HG03095 (cell line): ENCODE measurements at regions not wholly inside any gene's neighbourhood (a gene's known extent, or its start where the extent isn't known, plus 50 kb on each side); places are given as distances from the start of the nearest gene placed in this dataset.

ENCODE experiments used
- ATAC-seq: cut with Tn5 transposase; IDR thresholded peaks from one replicate; pipeline ENCODE4 v1.9.1; 2021; ENCODE audit warnings: moderate library complexity; ENCODE audit not compliant: unreplicated experiment

DNA sequence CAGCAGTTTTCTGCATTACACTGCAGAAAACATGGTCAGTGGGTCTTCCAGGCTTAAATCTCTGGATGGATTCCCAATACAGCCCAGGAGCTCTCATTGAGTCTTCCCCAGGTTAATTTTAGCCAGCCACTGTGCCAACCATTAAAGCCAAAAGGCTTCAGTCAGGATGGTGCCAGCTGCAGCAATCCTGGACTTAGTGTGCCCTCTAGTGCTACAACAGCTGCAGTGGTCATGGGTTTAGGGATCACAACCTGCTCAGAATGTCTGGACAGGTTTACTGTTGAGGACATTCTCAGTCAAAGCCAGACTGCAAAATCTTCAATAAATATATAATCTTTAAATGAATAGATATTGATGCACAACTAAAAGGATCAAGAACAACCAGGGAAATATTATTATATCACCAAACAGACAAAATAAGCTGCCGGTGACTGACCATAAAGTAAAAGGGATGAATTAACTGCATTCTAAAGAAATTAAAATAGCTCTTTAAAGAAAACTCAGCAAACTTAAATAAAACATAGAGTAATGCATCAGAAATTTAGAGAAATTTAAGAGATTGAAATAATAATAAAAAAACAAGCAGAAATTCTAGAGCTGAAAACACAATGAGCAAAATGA lies 639.9 kb downstream of the SPOCK3 start:
- ATAC-seq, result peak; percentile 69

DNA sequence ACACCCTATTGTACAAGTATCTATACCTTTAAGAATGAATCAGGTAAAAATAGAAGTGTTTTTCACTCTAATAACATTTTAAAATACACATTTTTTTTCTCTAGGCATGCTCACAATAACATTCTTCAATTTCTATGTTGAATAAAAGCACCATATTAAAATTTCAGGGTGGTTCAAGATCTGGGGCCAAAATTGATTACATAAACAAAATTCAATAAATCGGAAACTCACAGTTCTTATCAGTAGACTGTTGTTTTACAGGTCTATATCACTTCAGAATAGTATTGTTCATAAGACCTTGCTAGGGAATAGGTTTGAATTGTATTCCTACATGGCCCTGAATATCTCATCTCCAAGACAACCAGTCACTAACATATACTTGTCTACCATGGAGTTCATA lies 634.0 kb downstream of the SPOCK3 start:
- ATAC-seq, result no peak

DNA sequence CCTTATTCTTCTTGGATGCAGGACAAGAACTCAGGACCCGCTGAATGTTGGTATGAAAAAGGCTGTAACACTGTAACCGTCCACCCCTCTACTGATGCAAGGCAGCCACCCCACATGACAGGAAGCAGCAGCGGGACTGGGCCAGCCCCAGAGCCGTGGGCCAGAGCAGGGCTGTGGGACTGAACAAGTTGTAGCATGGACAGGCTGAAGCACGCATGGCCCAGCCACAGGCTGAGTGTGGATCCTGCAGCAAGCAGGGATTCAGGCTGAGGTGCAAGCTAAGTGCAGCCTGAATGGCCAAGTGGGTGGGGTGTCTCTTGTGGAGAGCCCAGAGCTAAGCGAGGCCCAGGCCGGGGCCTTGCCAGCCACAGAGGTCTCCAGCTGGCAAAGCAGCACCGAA lies 632.2 kb downstream of the SPOCK3 start:
- no peak for ATAC-seq

DNA sequence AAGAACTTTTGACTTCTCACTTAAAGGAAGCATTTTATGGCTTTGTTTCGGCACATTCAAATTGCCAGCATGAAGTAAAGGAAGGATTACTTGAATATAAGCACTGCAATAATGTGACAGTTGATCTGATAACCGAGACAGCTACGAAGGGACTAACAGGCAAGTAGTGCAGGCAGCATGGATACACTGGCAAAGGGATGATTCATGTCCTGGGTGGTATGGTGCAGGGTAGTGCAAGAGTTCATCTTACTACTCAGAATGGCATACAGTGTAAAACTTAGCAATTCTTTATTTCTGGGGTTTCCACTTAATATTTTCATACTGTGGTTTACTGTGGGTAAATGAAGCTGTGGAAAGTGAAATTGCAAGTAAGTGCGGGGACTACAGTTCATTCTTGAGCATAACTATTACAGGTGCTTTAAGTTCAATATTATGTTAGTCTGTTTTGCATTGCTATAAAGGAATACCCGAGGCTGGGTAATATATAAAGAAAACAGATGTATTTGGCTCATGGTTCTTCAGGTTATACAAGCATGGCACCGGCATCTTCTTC lies 611.8 kb downstream of the SPOCK3 start:
- ATAC-seq, result no peak

DNA sequence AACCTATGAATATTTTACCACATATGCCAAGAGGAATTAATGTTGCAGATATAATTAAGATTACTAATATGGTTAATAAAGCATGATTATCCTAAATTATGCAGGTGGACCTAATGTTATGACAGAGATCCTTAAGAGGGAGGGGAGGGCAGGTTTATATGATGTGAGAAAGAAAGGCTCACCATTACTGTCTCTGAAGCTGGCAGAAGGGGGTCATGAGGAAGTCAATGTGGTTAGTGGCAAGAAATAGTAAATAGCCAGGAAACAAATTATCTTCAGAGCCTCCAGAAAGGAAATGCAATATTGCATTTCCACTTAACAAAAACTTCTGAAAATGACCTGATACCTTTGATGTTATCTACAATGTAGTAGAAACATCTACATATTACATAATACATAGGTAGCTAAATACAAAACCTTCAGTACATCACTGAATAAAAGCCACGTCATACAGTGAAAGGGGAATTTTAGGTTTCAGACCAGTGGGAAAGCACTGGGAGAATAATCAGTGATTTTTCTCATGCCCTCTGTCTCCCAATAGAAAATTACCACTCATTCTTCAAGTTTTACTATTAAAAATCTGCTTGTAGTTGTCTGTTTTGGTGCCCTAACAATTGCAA lies 609.2 kb downstream of the SPOCK3 start:
- no peak for ATAC-seq

DNA sequence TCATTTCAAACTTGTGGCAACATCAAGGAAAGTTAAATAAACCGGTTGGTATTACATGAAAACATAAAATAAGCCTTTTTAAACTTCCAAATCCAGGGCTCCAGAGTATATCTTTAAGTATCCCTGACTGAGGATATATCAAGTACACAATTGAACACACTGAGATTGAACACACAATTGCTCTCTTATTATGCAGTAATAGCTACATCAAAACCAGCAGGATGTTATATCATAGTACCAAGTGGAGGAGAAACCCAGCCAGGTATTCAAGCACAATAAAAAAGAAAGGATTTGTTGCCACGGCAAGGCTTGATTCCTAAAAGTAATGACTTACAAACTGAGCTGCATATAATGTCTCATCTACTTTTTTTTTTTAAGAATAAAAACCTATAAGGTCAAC lies 605.8 kb downstream of the SPOCK3 start:
- no peak for ATAC-seq

DNA sequence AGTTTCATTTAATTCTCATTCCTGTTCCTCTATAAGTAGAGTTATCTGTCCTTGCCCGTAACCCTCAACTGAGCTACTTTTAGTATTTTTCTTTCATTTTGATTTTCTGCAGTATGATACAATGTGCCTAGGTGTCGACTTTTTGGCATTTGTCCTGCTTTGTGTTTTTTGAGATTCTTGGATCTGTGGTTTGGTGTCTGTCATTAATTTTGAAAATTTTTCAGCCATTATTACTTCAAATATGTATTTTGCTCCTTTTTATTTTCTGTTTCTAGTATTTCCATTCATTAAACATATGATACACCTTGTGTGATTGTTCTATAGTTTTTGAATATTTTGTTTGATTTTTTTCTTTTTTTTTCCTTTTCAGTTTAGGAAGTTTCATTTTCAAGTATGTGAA lies 598.9 kb downstream of the SPOCK3 start:
- no peak for ATAC-seq

DNA sequence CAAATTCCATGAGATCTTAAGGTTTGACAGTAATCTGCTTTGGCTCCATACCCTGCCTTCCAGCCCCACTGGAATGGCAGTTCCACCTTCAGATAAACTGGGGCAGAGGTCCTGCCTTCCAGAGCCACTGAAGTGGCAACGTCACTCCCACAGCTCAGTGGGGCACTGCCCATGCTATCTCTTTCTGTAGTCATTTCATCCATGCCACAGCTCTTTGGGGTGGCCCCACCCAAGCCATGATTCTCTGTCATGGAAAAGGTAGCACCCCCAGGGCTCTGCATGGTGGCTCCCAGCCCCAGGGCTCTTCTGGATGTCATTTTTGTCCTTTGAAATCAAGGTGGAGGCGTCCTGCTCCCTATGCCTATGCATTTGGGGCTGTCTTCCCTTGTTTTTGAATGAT lies 596.5 kb downstream of the SPOCK3 start:
- ATAC-seq, result no peak

DNA sequence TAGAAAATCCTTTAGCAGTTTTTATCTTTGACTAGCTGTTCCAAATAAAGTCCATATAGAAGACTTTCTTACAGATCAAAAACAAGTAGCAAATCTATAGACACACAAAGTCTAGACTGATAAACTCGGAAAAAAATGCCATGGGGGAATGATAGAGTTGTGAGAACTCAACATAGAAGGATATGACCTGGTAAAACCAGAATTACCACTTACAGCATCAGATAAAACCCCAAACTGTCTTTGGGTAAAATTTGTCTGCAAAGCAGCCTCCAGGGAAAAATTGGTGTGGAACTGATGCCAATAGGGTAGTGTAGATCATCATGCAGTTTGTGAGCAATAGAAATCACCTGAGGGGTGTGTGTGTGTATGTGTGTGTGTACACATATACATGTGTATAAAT lies 579.1 kb downstream of the SPOCK3 start:
- no peak for ATAC-seq

DNA sequence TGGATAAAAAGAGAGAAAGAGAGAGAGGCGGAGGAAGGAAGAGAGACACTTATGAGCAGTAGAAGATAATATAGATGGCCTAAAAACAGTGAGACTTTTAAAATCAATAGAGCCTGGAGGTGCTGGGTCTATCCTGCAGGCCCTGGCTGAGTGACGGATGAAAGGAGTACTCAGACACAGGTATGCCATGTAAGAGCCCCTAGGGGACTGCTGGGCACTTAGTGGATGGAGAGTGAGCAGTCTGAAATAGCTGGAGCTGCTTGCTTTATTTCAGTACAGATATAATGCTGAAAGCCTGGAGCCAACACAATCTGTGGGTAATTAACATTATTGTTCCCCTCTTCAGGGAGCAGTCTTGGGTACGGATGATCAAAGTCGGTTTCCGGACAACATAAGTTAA lies 578.6 kb downstream of the SPOCK3 start:
- ATAC-seq, result no peak

DNA sequence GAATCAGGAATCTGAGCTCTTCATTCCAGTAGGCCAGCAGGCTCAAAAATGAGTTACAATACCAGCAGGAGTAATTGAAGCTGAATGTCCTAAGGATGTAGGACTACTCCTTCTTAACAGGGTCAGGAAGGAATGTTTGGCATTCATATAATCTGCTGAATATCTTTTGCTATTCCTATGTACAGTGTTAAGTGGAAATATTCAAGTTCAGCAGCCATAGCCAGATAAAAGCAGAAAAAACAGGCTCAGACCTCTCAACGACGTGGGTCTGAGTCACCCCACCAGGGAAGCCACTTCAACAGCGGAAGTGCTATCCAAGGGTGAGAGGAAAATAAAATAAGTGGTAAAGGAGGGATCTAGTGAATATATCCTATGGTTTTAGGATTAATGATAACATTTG lies 577.0 kb downstream of the SPOCK3 start:
- ATAC-seq, result no peak

DNA sequence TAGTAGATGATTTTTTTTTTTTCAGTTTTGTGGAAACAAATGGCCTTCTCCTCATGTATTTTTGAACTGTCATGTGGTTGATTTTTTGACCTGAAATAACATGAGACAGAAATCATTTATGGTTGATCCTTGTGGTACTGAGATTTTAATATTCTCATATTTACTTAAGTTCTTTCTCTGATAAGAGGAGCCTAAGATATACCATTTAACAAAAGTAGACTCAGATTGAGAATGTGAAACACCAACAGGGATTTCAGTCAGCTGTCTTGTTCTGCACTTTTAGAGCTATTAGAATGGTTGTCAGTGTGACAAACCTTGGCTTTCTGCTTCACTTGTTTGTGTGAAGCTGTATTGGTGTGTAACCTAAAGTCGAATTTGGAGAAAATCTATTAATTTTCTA lies 575.7 kb downstream of the SPOCK3 start:
- peak; percentile 35 for ATAC-seq

DNA sequence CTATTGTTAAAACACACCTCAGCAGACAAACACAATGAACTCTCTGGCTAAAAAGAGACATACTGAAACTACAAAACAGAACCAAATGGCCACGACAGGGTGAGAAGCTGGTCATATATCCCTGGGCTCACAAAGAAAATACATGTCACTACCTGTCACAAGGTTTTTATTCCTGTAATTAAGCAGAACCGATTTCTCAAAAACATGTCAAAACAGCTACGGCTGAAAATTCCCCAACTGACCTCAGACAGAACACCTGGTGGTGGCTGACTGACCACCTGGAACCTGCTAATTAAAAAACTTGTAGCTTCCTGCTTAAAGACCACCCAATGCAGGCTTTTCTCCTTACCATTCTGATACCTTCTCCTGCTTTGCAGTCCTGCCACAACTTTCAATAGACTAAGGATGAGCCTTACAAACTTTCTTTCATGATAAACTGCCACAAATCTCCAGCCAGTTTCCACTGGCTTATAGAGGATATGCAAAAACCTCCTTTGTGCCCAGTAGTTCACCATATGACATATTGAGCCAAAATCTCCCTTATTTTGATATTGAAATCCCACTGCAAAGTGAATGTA lies 571.9 kb downstream of the SPOCK3 start:
- ATAC-seq, result peak; percentile 92

DNA sequence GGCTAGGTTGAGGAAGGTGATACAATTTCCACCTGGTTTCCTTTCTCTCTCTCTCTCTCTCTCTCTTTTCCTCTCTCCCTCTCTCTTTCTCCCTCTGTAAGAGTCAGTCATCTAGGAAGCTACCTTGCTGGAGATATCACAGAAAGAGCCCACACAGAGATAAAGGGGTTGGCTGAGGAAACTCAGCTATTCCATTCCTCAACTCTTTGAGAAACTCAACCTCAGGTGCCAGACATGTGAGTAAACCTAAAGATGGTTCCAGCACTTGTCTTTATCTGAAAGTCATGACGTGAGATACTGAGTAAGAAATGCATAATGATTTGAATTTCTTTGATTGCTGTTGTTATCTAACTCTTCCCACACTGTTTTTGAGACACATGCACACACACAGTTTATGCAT lies 564.0 kb downstream of the SPOCK3 start:
- no peak for ATAC-seq

DNA sequence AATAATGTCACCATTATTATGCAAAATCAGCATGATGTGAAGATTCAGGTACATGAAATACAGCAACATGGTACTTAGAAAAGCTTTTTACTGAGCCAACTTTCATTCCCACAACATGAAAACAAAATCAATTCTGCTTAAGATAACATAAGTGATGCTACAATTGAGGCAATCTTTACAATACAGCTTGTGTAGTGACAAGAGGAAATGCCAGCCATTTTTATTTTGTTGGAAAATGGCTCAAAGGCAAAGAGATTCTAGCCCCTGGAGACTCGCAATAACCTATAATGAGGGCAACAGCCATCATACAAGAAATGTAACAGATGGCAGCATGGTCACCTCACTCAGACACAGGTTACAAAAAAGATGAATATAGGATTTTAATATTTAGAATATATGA lies 560.4 kb downstream of the SPOCK3 start:
- ATAC-seq, result no peak

DNA sequence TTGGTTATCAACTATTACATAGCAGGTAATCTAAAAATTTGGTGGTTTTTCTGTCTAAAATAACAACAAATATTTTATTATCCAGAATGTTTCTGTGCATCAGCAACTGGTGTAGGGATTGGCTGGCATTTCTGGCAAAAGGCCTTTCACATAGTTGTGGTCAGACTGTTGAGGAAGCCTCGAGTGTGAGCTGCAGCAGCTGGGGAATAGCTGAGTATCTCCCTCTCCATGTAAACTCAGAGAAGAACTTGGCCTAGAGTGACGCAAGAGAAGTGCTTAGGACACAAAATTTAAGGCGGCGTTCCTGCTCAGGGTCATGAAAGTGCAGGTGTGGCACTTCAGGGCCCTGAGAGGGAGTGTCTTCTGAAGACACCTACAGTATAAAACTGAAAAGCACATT lies 558.9 kb downstream of the SPOCK3 start:
- ATAC-seq, result no peak

DNA sequence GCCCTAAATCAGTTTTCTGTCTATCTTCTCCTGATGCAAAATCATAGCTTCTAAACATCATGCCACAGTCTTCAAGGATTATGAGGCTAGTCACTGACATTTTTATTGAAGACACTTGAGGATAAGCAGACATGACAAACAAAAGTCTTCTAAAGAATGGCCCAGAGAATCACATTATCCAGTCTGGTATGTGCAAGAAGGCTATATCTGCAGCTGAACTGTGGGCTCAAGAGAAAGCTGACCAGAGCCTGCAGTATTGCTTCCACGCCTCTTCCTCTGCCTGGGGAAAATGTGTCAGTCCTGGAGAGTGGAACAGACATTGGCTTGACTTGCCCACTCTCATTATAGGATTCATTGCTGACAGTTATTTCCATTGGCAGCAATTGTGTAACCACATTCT lies 553.5 kb downstream of the SPOCK3 start:
- no peak for ATAC-seq

DNA sequence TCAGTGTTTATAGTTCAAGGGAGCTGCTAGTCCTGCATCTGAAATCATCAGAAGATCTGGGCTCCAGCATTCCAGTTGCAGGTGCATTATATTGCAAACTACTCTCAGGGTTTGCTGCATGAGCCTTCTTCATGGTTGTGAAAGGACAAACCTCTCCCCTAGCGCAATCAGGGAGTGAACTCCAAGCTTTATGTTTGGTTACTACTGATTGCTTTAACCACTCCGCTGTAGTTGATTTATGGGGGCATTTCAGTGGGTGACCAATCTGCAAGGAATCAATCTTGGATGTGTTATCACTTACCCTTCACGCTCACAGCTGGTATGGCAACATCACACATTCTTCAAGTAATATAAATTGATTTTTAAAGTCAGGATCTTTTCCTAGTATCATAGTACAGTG lies 552.1 kb downstream of the SPOCK3 start:
- ATAC-seq, result no peak
